H1 (cell line): ENCODE measurements at regions not wholly inside any gene's neighbourhood (a gene's known extent, or its start where the extent isn't known, plus 50 kb on each side); places are given as distances from the start of the nearest gene placed in this dataset.

Experiments used
- CHD7 ChIP-seq: fragments of 300-600 bp; sonication (generic); IDR thresholded peaks from 2 replicates; pipeline ENCODE4 v1.7.1; 2012; ENCODE audit warnings: low read length, moderate library complexity, mild to moderate bottlenecking, inconsistent platforms; ENCODE audit not compliant: insufficient replicate concordance
- KDM4A ChIP-seq: IDR thresholded peaks from one replicate; pipeline ENCODE4 v1.7.1; 2012; ENCODE audit warnings: low read depth, mild to moderate bottlenecking, moderate library complexity, low read length, inconsistent platforms; ENCODE audit not compliant: severe bottlenecking

GRCh38 chr10:100645613-100646392 is 99.6 kb upstream of the PAX2 start (continued):
- TF ChIP-seq CHD7 (no peak), KDM4A (no peak)
